ENCODE measurements at regions not wholly inside any gene's neighbourhood (a gene's known extent, or its start where the extent isn't known, plus 50 kb on each side); places are given as distances from the start of the nearest gene placed in this dataset.
"Not testable (repeated sequence)": the region's sequence is repeated elsewhere in the genome, so short reads cannot be mapped to it uniquely, and the experiment has no call there.

- no peak for TF ChIP-seq CTCF (conservative IDR thresholded peaks at IDR 0.05)
- H3K9me3 Mint-ChIP-seq, result no peaks in the 10 kb centered on the region
These were observed 110.6 kb upstream of the CTAGE1 start for GRCh38 chr18:22528291-22528690.

GRCh38 chr18:22534706-22535105 lies 117.0 kb upstream of the CTAGE1 start:
- not testable (repeated sequence) for H3K9me3 Mint-ChIP-seq; H3K27me3 Mint-ChIP-seq; H3K36me3 Mint-ChIP-seq; H3K27ac Mint-ChIP-seq; H3K4me1 Mint-ChIP-seq (ENCODE audit: unreplicated experiment); H3K4me3 Mint-ChIP-seq; DNase-seq (ENCODE audit: extremely low spot score, unreplicated experiment)

More at GRCh38 chr18:22528291-22528690, 110.6 kb upstream of the CTAGE1 start:
- Mint-ChIP-seq H3K4me3 (no peak overlapping the region), H3K4me1 (ENCODE audit: unreplicated experiment) (peaks cover 7% of the 10 kb centered on the region), H3K27ac (no peak overlapping the region), H3K27me3 (peaks cover 11% of the 10 kb centered on the region), H3K36me3 (no peaks in the 10 kb centered on the region)
- no peak for DNase-seq (ENCODE audit: extremely low spot score, unreplicated experiment)

- peaks cover 9% of the 10 kb centered on the region for H3K9me3 Mint-ChIP-seq
- TF ChIP-seq CTCF (conservative IDR thresholded peaks at IDR 0.05), result no peak
- H3K36me3 Mint-ChIP-seq, result no peaks in the 10 kb centered on the region
- H3K4me1 Mint-ChIP-seq (ENCODE audit: unreplicated experiment), result no peaks in the 10 kb centered on the region
- no peak for DNase-seq (ENCODE audit: extremely low spot score, unreplicated experiment)
- H3K27me3 Mint-ChIP-seq, result no peaks in the 10 kb centered on the region
- no peak overlapping the region for H3K4me3 Mint-ChIP-seq
- H3K27ac Mint-ChIP-seq, result no peak overlapping the region
These were observed 118.8 kb upstream of the CTAGE1 start for GRCh38 chr18:22536558-22536957.

GRCh38 chr18:22538426-22538825 lies 120.7 kb upstream of the CTAGE1 start:
- H3K4me1 Mint-ChIP-seq (ENCODE audit: unreplicated experiment), result no peaks in the 10 kb centered on the region
- no peak overlapping the region for H3K4me3 Mint-ChIP-seq
- TF ChIP-seq CTCF (conservative IDR thresholded peaks at IDR 0.05), result no peak
- no peak overlapping the region for H3K27ac Mint-ChIP-seq
- no peak for DNase-seq (ENCODE audit: extremely low spot score, unreplicated experiment)
- H3K27me3 Mint-ChIP-seq, result no peaks in the 10 kb centered on the region
- no peaks in the 10 kb centered on the region for H3K36me3 Mint-ChIP-seq
- peaks cover 9% of the 10 kb centered on the region for H3K9me3 Mint-ChIP-seq

GRCh38 chr18:22539051-22539765 lies 121.5 kb upstream of the CTAGE1 start:
- peaks cover 9% of the 10 kb centered on the region for H3K9me3 Mint-ChIP-seq
- TF ChIP-seq CTCF (conservative IDR thresholded peaks at IDR 0.05), result no peak
- no peak overlapping the region for H3K4me3 Mint-ChIP-seq
- DNase-seq (ENCODE audit: extremely low spot score, unreplicated experiment), result no peak
- no peak overlapping the region for H3K27ac Mint-ChIP-seq
- no peaks in the 10 kb centered on the region for H3K36me3 Mint-ChIP-seq
- H3K27me3 Mint-ChIP-seq, result no peaks in the 10 kb centered on the region
- no peaks in the 10 kb centered on the region for H3K4me1 Mint-ChIP-seq (ENCODE audit: unreplicated experiment)

GRCh38 chr18:22541232-22541631 lies 123.5 kb upstream of the CTAGE1 start:
- no peak overlapping the region for H3K27ac Mint-ChIP-seq
- DNase-seq (ENCODE audit: extremely low spot score, unreplicated experiment), result no peak
- no peak overlapping the region for H3K4me3 Mint-ChIP-seq
- no peaks in the 10 kb centered on the region for H3K27me3 Mint-ChIP-seq
- TF ChIP-seq CTCF (conservative IDR thresholded peaks at IDR 0.05), result no peak
- H3K36me3 Mint-ChIP-seq, result no peaks in the 10 kb centered on the region
- peaks cover 14% of the 10 kb centered on the region for H3K9me3 Mint-ChIP-seq
- peaks cover 10% of the 10 kb centered on the region for H3K4me1 Mint-ChIP-seq (ENCODE audit: unreplicated experiment)

All from type B pancreatic cell (in vitro differentiated cells).